HepG2 (cell line): ENCODE measurements at regions not wholly inside any gene's neighbourhood (a gene's known extent, or its start where the extent isn't known, plus 50 kb on each side); places are given as distances from the start of the nearest gene placed in this dataset.

ENCODE experiments used
- ATAC-seq: fragments of 200-7000 bp; cut with Tn5 transposase; 3 replicates; pipeline ENCODE4 v1.9.1; 2020; ENCODE audit warnings: mild to moderate bottlenecking, moderate library complexity
- BruUV-seq: library from RNA; stranded (reverse); fragments of 400-500 nt; replicated peaks from 2 replicates; lab custom pipeline; 2021; lab: Mats Ljungman, UMichigan
- CTCF ChIA-PET: fragments of 300-600 bp; formaldehyde crosslinking; extraction: SDS; loops from one replicate; lab custom pipeline; 2021; ENCODE audit warnings: low total read pairs, inconsistent platforms, low intra/inter-chr PET ratio; lab: Yijun Ruan, JAX
- POLR2A ChIA-PET: fragments of 350-600 bp; sonication (Branson Sonifier 250); formaldehyde crosslinking; loops from one replicate; lab custom pipeline; 2020; ENCODE audit warnings: antibody characterized with exemption, inconsistent platforms; lab: Yijun Ruan, JAX
- DNase-seq: peaks from one replicate; pipeline ENCODE4 v3.0.0-alpha.2; 2015; ENCODE audit warnings: low spot score
- FAIRE-seq: peaks from 3 replicates; lab custom pipeline; 2011; peaks lifted over from hg19 to GRCh38; lab: Jason Lieb, UNC
- H2AFZ ChIP-seq: one replicate; pipeline ENCODE4 v1.6.1; 2011; ENCODE audit warnings: low read length, inconsistent platforms
- H3K27ac ChIP-seq: fragments of 300-600 bp; 3 replicates; pipeline ENCODE4 v1.8.0; 2011; ENCODE audit warnings: mixed run types, mild to moderate bottlenecking, mixed read lengths, low read length, inconsistent platforms; ENCODE audit not compliant: insufficient read depth; ENCODE audit errors: extremely low read length
- H3K27me3 ChIP-seq, 2 experiments: fragments of 200-600 bp in 1 of 2; 2 replicates in 1 of 2; 3 replicates in 1 of 2; pipeline versions ENCODE4 v1.6.0 to v1.8.0; 2011; ENCODE audit warnings: low read length in 2 of 2, mild to moderate bottlenecking in 2 of 2, moderate library complexity in 2 of 2, inconsistent platforms in 1 of 2; ENCODE audit not compliant: insufficient read depth in 2 of 2, control insufficient read depth in 1 of 2
- H3K36me3 ChIP-seq, 2 experiments: fragments of 200-600 bp in 1 of 2; replicated peaks in 1 of 2; 2 replicates in 1 of 2; 3 replicates in 1 of 2; pipeline versions ENCODE4 v1.5.1 to v1.8.0; 2011; ENCODE audit warnings: low read length in 2 of 2, inconsistent platforms in 1 of 2; ENCODE audit not compliant: insufficient read depth in 2 of 2, control insufficient read depth in 1 of 2
- H3K4me1 ChIP-seq: 2 replicates; pipeline ENCODE4 v1.5.1; 2012; ENCODE audit warnings: low read length, inconsistent platforms; ENCODE audit not compliant: insufficient read depth
- H3K4me2 ChIP-seq: 2 replicates; pipeline ENCODE4 v1.6.0; 2011; ENCODE audit warnings: low read depth, low read length, inconsistent platforms
- H3K4me3 ChIP-seq, 3 experiments: fragments of 200-600 bp in 1 of 3; sonication (generic), shearing (Covaris generic) in 1 of 3; replicated peaks in 1 of 3; 2 replicates each; pipeline ENCODE4 v1.5.1; 2011 to 2016; ENCODE audit warnings: low read length in 3 of 3, inconsistent platforms in 2 of 3, low read depth in 2 of 3, mild to moderate bottlenecking in 2 of 3, control low read depth in 1 of 3, mixed read lengths in 1 of 3; ENCODE audit not compliant: insufficient read depth in 1 of 3
- H3K79me2 ChIP-seq: one replicate; pipeline ENCODE4 v1.6.1; 2011; ENCODE audit warnings: low read length, inconsistent platforms; ENCODE audit not compliant: insufficient read depth
- H3K9ac ChIP-seq: 2 replicates; pipeline ENCODE4 v1.6.0; 2011; ENCODE audit warnings: mild to moderate bottlenecking, low read depth, low read length, inconsistent platforms; ENCODE audit not compliant: insufficient read depth
- H3K9me3 ChIP-seq: 2 replicates; pipeline ENCODE4 v1.5.1; 2012; ENCODE audit warnings: mild to moderate bottlenecking, low read length
- H4K20me1 ChIP-seq: 2 replicates; pipeline ENCODE4 v1.6.0; 2011; ENCODE audit warnings: inconsistent platforms, mild to moderate bottlenecking, low read length, moderate library complexity; ENCODE audit not compliant: insufficient read depth
- CREBL2 ChIP-seq: sonication (generic); formaldehyde crosslinking; IDR thresholded peaks from 2 replicates; pipeline ENCODE4 v1.8.1; 2023; ENCODE audit warnings: missing genetic modification reagents, mild to moderate bottlenecking, borderline replicate concordance
- GLI4 ChIP-seq: sonication (generic); formaldehyde crosslinking; IDR thresholded peaks from 2 replicates; pipeline ENCODE4 v1.5.1; 2020; ENCODE audit warnings: missing genetic modification reagents, mild to moderate bottlenecking, moderate library complexity, borderline replicate concordance
- MIER2 ChIP-seq: IDR thresholded peaks from 2 replicates; pipeline ENCODE4 v1.6.1; 2016; ENCODE audit warnings: missing biosample characterization, missing genetic modification reagents
- MTA1 ChIP-seq: sonication (generic); formaldehyde crosslinking; IDR thresholded peaks from 2 replicates; pipeline ENCODE4 v1.4.0; 2020; ENCODE audit warnings: missing genetic modification reagents, mild to moderate bottlenecking, borderline replicate concordance
- SOX5 ChIP-seq: IDR thresholded peaks from 2 replicates; pipeline ENCODE4 v1.6.1; 2016; ENCODE audit warnings: borderline replicate concordance
- TEF ChIP-seq: sonication (generic); formaldehyde crosslinking; IDR thresholded peaks from 2 replicates; pipeline ENCODE4 v1.5.0; 2020; ENCODE audit warnings: missing genetic modification reagents
- ZNF430 ChIP-seq: sonication (generic); formaldehyde crosslinking; IDR thresholded peaks from 2 replicates; pipeline ENCODE4 v1.9.0; 2021; ENCODE audit warnings: mild to moderate bottlenecking, missing genetic modification reagents
- ZNF816 ChIP-seq: sonication (generic); formaldehyde crosslinking; IDR thresholded peaks from 2 replicates; pipeline ENCODE4 v1.8.0; 2022; ENCODE audit warnings: missing genetic modification reagents, mild to moderate bottlenecking, borderline replicate concordance
- ZSCAN29 ChIP-seq: sonication (generic); formaldehyde crosslinking; conservative IDR thresholded peaks from 2 replicates; pipeline ENCODE4 v1.4.0; 2020; ENCODE audit warnings: mild to moderate bottlenecking, missing genetic modification reagents
- WGBS: methylation state at CpG from one replicate; pipeline ENCODE4 v1.1.6; 2017; ENCODE audit warnings: low lambda C conversion rate; 5-methylcytosine and 5-hydroxymethylcytosine counted together
- in situ Hi-C: cut with HindIII; loops from 2 replicates; pipeline ENCODE4 v1.10.0; 2017; ENCODE audit warnings: low pct_unique_long_range_greater_than_20kb; ENCODE audit not compliant: extremely low pct_ligation_motif_present
- intact Hi-C: fragments of 100-400 bp; cut with micrococcal nuclease; formaldehyde crosslinking; loops from one replicate; pipeline ENCODE4 v1.10.0; 2022; ENCODE audit not compliant: unreplicated experiment
- TF ChIP-seq, protein P1 (sequence below): sonication (generic); formaldehyde crosslinking; IDR thresholded peaks from 2 replicates; pipeline ENCODE4 v1.5.0; 2020; ENCODE audit warnings: missing genetic modification reagents, mild to moderate bottlenecking, borderline replicate concordance
- TF ChIP-seq, protein P2 (sequence below): IDR thresholded peaks from 2 replicates; pipeline ENCODE4 v1.6.1; 2016; ENCODE audit warnings: missing biosample characterization, missing genetic modification reagents, low read depth
- TF ChIP-seq, protein P3 (sequence below), 2 experiments: sonication (generic) in 1 of 2; formaldehyde crosslinking in 1 of 2; IDR thresholded peaks; 2 replicates each; pipeline versions ENCODE4 v1.5.1 to v1.6.1; 2011 to 2020; ENCODE audit warnings: borderline replicate concordance in 1 of 2, low read depth in 1 of 2, low read length in 1 of 2, mild to moderate bottlenecking in 1 of 2, missing genetic modification reagents in 1 of 2, moderate library complexity in 1 of 2
- TF ChIP-seq, protein P4 (sequence below): IDR thresholded peaks from 2 replicates; pipeline ENCODE4 v1.6.1; 2016; ENCODE audit warnings: missing compliant biosample characterization, missing genetic modification reagents, borderline replicate concordance

GRCh38 chr6:106860940-106861339 lies 113.6 kb downstream of the CD24 start:
- ChIA-PET POLR2A (no interaction called here), CTCF (no interaction called here)
- intact Hi-C loops (no loop called here), in situ Hi-C loops (no loop called here)
- Histone ChIP-seq H3K27me3 (no peaks in the 10 kb centered on the region), H4K20me1 (no peaks in the 10 kb centered on the region), H2AFZ (no peak overlapping the region), H3K4me2 (no peak overlapping the region), H3K27ac (no peak overlapping the region), H3K4me1 (no peaks in the 10 kb centered on the region), H3K36me3 (no peaks in the 10 kb centered on the region), H3K79me2 (no peaks in the 10 kb centered on the region), H3K9ac (no peak overlapping the region), H3K4me3 (no peak overlapping the region), H3K9me3 (peaks cover 27% of the 10 kb centered on the region)
- TF ChIP-seq GLI4 (CRISPR knock-in tag) (no peak), SOX5 (CRISPR knock-in tag) (no peak), CREBL2 (no peak), ZSCAN29 (CRISPR knock-in tag) (no peak), MTA1 (CRISPR knock-in tag) (no peak), ZNF430 (CRISPR knock-in tag) (no peak), MIER2 (no peak), ZNF816 (CRISPR knock-in tag) (no peak), TEF (CRISPR knock-in tag) (no peak)
- TF ChIP-seq, protein P1, sequence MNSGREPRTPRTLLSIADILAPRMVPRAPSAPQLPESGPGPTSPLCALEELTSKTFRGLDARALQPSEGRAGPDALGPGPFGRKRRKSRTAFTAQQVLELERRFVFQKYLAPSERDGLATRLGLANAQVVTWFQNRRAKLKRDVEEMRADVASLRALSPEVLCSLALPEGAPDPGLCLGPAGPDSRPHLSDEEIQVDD (CRISPR knock-in tag) = no peak
- TF ChIP-seq, protein P2, sequence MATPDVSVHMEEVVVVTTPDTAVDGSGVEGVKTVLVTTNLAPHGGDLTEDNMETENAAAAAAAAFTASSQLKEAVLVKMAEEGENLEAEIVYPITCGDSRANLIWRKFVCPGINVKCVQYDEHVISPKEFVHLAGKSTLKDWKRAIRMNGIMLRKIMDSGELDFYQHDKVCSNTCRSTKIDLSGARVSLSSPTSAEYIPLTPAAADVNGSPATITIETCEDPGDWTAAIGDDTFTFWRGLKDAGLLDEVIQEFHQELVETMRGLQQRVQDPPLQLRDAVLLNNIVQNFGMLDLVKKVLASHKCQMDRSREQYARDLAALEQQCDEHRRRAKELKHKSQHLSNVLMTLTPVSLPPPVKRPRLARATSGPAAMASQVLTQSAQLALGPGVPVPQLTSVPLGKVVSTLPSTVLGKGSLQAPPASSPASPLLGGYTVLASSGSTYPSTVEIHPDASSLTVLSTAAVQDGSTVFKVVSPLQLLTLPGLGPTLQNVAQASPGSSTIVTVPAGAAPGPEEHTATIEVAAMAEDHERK (CRISPR knock-in tag) = no peak
- TF ChIP-seq, protein P3, sequence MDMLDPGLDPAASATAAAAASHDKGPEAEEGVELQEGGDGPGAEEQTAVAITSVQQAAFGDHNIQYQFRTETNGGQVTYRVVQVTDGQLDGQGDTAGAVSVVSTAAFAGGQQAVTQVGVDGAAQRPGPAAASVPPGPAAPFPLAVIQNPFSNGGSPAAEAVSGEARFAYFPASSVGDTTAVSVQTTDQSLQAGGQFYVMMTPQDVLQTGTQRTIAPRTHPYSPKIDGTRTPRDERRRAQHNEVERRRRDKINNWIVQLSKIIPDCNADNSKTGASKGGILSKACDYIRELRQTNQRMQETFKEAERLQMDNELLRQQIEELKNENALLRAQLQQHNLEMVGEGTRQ (IDR thresholded peaks at IDR 0.05; ENCODE audit: low read depth, low read length) = no peak
- TF ChIP-seq, protein P3 (CRISPR knock-in tag; IDR thresholded peaks at IDR 0.05; ENCODE audit: borderline replicate concordance) = no peak
- TF ChIP-seq, protein P4, sequence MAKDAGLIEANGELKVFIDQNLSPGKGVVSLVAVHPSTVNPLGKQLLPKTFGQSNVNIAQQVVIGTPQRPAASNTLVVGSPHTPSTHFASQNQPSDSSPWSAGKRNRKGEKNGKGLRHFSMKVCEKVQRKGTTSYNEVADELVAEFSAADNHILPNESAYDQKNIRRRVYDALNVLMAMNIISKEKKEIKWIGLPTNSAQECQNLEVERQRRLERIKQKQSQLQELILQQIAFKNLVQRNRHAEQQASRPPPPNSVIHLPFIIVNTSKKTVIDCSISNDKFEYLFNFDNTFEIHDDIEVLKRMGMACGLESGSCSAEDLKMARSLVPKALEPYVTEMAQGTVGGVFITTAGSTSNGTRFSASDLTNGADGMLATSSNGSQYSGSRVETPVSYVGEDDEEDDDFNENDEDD (CRISPR knock-in tag) = no peak
- 33% methylated on average over 1 of the region's 4 CpGs for WGBS
- BruUV-seq = no TSS peak
- no peak for FAIRE-seq
- no peak for DNase-seq
- no peak for ATAC-seq
